ENCODE measurements at regions not wholly inside any gene's neighbourhood (a gene's known extent, or its start where the extent isn't known, plus 50 kb on each side); places are given as distances from the start of the nearest gene placed in this dataset.

DNA sequence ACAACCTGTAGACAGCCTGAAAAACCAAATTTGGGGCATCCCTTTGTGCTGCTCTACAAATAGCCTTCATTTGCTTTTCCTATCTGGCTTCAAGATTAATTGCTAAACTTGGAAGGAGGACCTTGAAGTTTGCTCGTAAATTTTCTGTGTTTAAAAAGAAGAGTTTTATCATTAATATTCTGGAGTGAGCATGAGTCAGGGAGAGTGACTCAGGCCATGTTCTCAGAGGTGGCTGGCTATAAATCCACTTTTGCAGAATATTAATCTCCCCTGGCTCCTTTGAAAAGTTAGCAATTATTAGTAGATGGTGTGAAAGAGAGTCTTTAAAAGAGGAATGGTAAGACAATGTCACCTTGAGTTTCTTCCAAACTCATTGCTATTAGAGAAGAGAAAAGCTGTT lies 91.0 kb downstream of the ANKEF1 start:
- CTCF ChIA-PET, result no interaction called here
- H3K9me3 Mint-ChIP-seq (ENCODE audit: insufficient read depth), result peaks cover 6% of the 10 kb centered on the region

DNA sequence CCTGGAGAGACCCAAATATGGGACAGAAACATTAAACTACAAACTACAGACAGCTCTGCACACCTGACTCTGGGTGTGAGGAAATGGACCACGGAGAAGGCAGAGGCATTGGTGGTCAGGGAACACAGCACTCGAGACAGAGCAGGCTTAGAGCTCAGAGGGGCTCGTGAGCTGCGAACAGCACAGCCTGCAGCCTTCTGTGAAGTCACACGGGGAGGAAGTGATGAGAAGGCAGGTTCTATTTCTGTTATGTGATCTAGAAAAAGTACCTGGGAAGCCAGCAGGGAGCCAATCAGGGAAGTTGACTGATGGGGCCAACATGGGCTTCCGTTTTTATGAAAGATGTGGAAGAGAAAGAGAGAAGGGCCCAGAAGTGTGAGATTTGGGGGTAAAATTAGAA lies 88.9 kb upstream of the SNAP25 start:
- H3K9me3 Mint-ChIP-seq (ENCODE audit: insufficient read depth), result peaks cover 4% of the 10 kb centered on the region
- no peak overlapping the region for H3K9ac ChIP-seq (ENCODE audit: low read length)
- H3K79me2 ChIP-seq (ENCODE audit: control insufficient read depth, insufficient read depth, low read length), result no peaks in the 10 kb centered on the region
- 30% methylated on average over 6 of the region's 6 CpGs for WGBS (ENCODE audit: insufficient coverage)
- TF ChIP-seq, protein P1, sequence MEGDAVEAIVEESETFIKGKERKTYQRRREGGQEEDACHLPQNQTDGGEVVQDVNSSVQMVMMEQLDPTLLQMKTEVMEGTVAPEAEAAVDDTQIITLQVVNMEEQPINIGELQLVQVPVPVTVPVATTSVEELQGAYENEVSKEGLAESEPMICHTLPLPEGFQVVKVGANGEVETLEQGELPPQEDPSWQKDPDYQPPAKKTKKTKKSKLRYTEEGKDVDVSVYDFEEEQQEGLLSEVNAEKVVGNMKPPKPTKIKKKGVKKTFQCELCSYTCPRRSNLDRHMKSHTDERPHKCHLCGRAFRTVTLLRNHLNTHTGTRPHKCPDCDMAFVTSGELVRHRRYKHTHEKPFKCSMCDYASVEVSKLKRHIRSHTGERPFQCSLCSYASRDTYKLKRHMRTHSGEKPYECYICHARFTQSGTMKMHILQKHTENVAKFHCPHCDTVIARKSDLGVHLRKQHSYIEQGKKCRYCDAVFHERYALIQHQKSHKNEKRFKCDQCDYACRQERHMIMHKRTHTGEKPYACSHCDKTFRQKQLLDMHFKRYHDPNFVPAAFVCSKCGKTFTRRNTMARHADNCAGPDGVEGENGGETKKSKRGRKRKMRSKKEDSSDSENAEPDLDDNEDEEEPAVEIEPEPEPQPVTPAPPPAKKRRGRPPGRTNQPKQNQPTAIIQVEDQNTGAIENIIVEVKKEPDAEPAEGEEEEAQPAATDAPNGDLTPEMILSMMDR (IDR thresholded peaks at IDR 0.05), result no peak
- TF ChIP-seq EZH2 (IDR thresholded peaks at IDR 0.05; ENCODE audit: borderline replicate concordance, insufficient read depth, low read depth, low read length, poor library complexity, severe bottlenecking), result no peak
- intact Hi-C loops (cut with micrococcal nuclease), result no loop called here
- no peak overlapping the region for H3K27ac Mint-ChIP-seq
- H3K9me3 ChIP-seq (ENCODE audit: control extremely low read depth in 1 of 3, control insufficient read depth in 2 of 3, insufficient read depth in 1 of 3, low read length in 2 of 3), result peaks cover 2 to 9% (median 6%) of the 10 kb centered on the region in 3 donors
- CTCF ChIA-PET, result no interaction called here
- no peak for DNase-seq
- H3K27ac ChIP-seq (ENCODE audit: low read length in 2 of 2), result no peak overlapping the region
- no peak overlapping the region for H3K4me3 Mint-ChIP-seq
- no peak overlapping the region for H2AFZ ChIP-seq (ENCODE audit: insufficient read depth, low read depth, low read length, poor library complexity, severe bottlenecking)
- H3K4me1 Mint-ChIP-seq, result no peaks in the 10 kb centered on the region
- H4K20me1 ChIP-seq (ENCODE audit: control insufficient read depth, insufficient read depth, low read length, poor library complexity, severe bottlenecking), result no peaks in the 10 kb centered on the region
- peaks cover 4% of the 10 kb centered on the region for H3K27me3 Mint-ChIP-seq
- POLR2A ChIA-PET, result no interaction called here
- ATAC-seq (ENCODE audit: low read depth), result no peak
- no peak overlapping the region for H3K4me3 ChIP-seq (ENCODE audit: control extremely low read depth in 1 of 5, extremely low read depth in 1 of 5, insufficient read depth in 1 of 5, low read depth in 2 of 5, low read length in 4 of 5)
- H3K4me1 ChIP-seq (ENCODE audit: control insufficient read depth in 2 of 2, insufficient read depth in 2 of 2, low read length in 2 of 2), result no peaks in the 10 kb centered on the region
- no peak overlapping the region for H3K4me2 ChIP-seq (replicated peaks; ENCODE audit: low read depth, low read length, poor library complexity, severe bottlenecking)
- H3K36me3 ChIP-seq (replicated peaks in 1 of 2; ENCODE audit: control extremely low read depth in 1 of 2, control insufficient read depth in 1 of 2, extremely low read depth in 1 of 2, insufficient read depth in 2 of 2, low read length in 1 of 2), result no peaks in the 10 kb centered on the region
- peaks cover 0 to 7% (median 0%) of the 10 kb centered on the region in 4 experiments for H3K27me3 ChIP-seq (replicated peaks in 1 of 4; ENCODE audit: control extremely low read depth in 1 of 4, control insufficient read depth in 3 of 4, insufficient read depth in 4 of 4, low read length in 3 of 4)

More for the DNA sequence above, 91.0 kb downstream of the ANKEF1 start:
- Histone ChIP-seq H3K4me2 (replicated peaks; ENCODE audit: low read depth, low read length, poor library complexity, severe bottlenecking) (no peak overlapping the region), H3K27ac (ENCODE audit: low read length in 2 of 2) (no peak overlapping the region), H3K36me3 (replicated peaks in 1 of 2; ENCODE audit: control extremely low read depth in 1 of 2, control insufficient read depth in 1 of 2, extremely low read depth in 1 of 2, insufficient read depth in 2 of 2, low read length in 1 of 2) (no peaks in the 10 kb centered on the region), H3K9me3 (ENCODE audit: control extremely low read depth in 1 of 3, control insufficient read depth in 2 of 3, insufficient read depth in 1 of 3, low read length in 2 of 3) (peaks cover 2 to 15% (median 13%) of the 10 kb centered on the region in 3 donors), H3K4me3 (ENCODE audit: control extremely low read depth in 1 of 5, extremely low read depth in 1 of 5, insufficient read depth in 1 of 5, low read depth in 2 of 5, low read length in 4 of 5) (no peak overlapping the region), H3K9ac (ENCODE audit: low read length) (no peak overlapping the region), H3K27me3 (replicated peaks in 1 of 4; ENCODE audit: control extremely low read depth in 1 of 4, control insufficient read depth in 3 of 4, insufficient read depth in 4 of 4, low read length in 3 of 4) (no peaks in the 10 kb centered on the region), H3K4me1 (ENCODE audit: control insufficient read depth in 2 of 2, insufficient read depth in 2 of 2, low read length in 2 of 2) (no peaks in the 10 kb centered on the region), H3K79me2 (ENCODE audit: control insufficient read depth, insufficient read depth, low read length) (no peaks in the 10 kb centered on the region), H2AFZ (ENCODE audit: insufficient read depth, low read depth, low read length, poor library complexity, severe bottlenecking) (no peak overlapping the region), H4K20me1 (ENCODE audit: control insufficient read depth, insufficient read depth, low read length, poor library complexity, severe bottlenecking) (no peaks in the 10 kb centered on the region)
- Mint-ChIP-seq H3K27ac (no peak overlapping the region), H3K4me1 (no peaks in the 10 kb centered on the region), H3K4me3 (no peak overlapping the region), H3K27me3 (peaks cover 4% of the 10 kb centered on the region)
- no CpG with 5 or more reads among the region's 1 CpG for WGBS (ENCODE audit: insufficient coverage)
- ATAC-seq (ENCODE audit: low read depth) (no peak), DNase-seq (no peak)
- intact Hi-C loops (cut with micrococcal nuclease), result no loop called here
- POLR2A ChIA-PET, result no interaction called here
- no peak for TF ChIP-seq EZH2 (IDR thresholded peaks at IDR 0.05; ENCODE audit: borderline replicate concordance, insufficient read depth, low read depth, low read length, poor library complexity, severe bottlenecking)
- TF ChIP-seq, protein P1 (IDR thresholded peaks at IDR 0.05), result no peak
